ENCODE measurements at regions not wholly inside any gene's neighbourhood (a gene's known extent, or its start where the extent isn't known, plus 50 kb on each side); places are given as distances from the start of the nearest gene placed in this dataset.

DNA sequence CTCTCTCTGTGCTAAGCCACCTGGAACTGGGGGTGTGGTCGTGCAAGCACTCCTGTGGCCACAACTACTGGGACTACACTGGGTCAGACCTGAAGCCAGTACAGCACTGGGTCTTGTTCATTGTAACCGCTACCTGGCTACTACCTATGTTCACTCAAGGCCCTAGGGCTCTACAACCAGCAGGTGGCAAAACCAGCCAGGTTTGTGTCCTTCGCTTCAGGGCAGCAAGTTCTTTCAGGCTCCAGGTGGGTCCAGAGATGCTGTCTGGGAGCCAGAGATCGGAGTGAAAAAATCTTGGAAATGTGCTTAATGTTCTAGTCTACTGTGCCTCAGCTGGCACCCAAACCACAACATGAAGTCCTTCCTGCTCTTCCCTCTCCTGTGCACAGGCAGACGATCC, 171.6 kb upstream of the SORCS1 start:
- H2BK15ac ChIP-seq (ENCODE audit: low read depth, low read length), result no peak overlapping the region
- no peak overlapping the region for H3K23ac ChIP-seq (ENCODE audit: low read depth, low read length)
- H2BK5ac ChIP-seq (ENCODE audit: low read depth, low read length, poor library complexity, severe bottlenecking), result no peak overlapping the region
- BruUV-seq (replicated peaks), result no TSS peak
- H3K18ac ChIP-seq (ENCODE audit: low read depth, low read length), result no peak overlapping the region
- no peak overlapping the region for H3K4me3 ChIP-seq (ENCODE audit: insufficient read depth, low read depth, low read length)
- no peak overlapping the region for H2AFZ ChIP-seq (replicated peaks; ENCODE audit: low read length, poor library complexity)
- ChIA-PET POLR2A (ENCODE audit: unreplicated experiment) (no interaction called here), CTCF (no interaction called here)
- ATAC-seq (ENCODE audit: low read depth) (no peak), DNase-seq (no peak)
- 0% methylated on average over 1 of the region's 5 CpGs; no CpG with 5 or more reads in 1 of the 2 experiments for WGBS, 2 experiments (ENCODE audit: extremely low coverage in 2 of 2, insufficient read length in 1 of 2)
- H3K79me1 ChIP-seq (ENCODE audit: low read depth in 1 of 2, low read length in 2 of 2), result no peaks in the 10 kb centered on the region
- H3K4me1 ChIP-seq (ENCODE audit: control insufficient read depth, insufficient read depth, low read length), result no peaks in the 10 kb centered on the region
- no peak overlapping the region for H3K4me2 ChIP-seq (ENCODE audit: low read depth, low read length)
- H3K4ac ChIP-seq (ENCODE audit: low read depth, low read length), result no peak overlapping the region
- in situ Hi-C loops (cut with MboI; ENCODE audit: low sequenced_read_pairs), result no loop called here
- H4K5ac ChIP-seq (ENCODE audit: low read depth, low read length), result no peak overlapping the region
- H3K56ac ChIP-seq (ENCODE audit: extremely low read depth, insufficient read depth, low read length), result no peak overlapping the region
- no peak overlapping the region for H3K27ac ChIP-seq (ENCODE audit: insufficient read depth, low read length)
- intact Hi-C loops (cut with micrococcal nuclease), result no loop called here
- no peak overlapping the region for H3K14ac ChIP-seq (replicated peaks; ENCODE audit: low read depth, low read length)
- TF ChIP-seq FOS (IDR thresholded peaks at IDR 0.05; ENCODE audit: low read depth, low read length), result no peak
- TF ChIP-seq, protein P1, sequence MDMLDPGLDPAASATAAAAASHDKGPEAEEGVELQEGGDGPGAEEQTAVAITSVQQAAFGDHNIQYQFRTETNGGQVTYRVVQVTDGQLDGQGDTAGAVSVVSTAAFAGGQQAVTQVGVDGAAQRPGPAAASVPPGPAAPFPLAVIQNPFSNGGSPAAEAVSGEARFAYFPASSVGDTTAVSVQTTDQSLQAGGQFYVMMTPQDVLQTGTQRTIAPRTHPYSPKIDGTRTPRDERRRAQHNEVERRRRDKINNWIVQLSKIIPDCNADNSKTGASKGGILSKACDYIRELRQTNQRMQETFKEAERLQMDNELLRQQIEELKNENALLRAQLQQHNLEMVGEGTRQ (IDR thresholded peaks at IDR 0.05; ENCODE audit: low read depth, low read length), result no peak
- TF ChIP-seq NFE2L2 (IDR thresholded peaks at IDR 0.05; ENCODE audit: low read depth, low read length), result no peak
- no peak for TF ChIP-seq SMC3 (IDR thresholded peaks at IDR 0.05; ENCODE audit: low read depth, low read length)
- TF ChIP-seq, protein P2, sequence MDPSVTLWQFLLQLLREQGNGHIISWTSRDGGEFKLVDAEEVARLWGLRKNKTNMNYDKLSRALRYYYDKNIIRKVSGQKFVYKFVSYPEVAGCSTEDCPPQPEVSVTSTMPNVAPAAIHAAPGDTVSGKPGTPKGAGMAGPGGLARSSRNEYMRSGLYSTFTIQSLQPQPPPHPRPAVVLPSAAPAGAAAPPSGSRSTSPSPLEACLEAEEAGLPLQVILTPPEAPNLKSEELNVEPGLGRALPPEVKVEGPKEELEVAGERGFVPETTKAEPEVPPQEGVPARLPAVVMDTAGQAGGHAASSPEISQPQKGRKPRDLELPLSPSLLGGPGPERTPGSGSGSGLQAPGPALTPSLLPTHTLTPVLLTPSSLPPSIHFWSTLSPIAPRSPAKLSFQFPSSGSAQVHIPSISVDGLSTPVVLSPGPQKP (IDR thresholded peaks at IDR 0.05; ENCODE audit: borderline replicate concordance, low read depth, low read length), result no peak
- TF ChIP-seq, protein P3, sequence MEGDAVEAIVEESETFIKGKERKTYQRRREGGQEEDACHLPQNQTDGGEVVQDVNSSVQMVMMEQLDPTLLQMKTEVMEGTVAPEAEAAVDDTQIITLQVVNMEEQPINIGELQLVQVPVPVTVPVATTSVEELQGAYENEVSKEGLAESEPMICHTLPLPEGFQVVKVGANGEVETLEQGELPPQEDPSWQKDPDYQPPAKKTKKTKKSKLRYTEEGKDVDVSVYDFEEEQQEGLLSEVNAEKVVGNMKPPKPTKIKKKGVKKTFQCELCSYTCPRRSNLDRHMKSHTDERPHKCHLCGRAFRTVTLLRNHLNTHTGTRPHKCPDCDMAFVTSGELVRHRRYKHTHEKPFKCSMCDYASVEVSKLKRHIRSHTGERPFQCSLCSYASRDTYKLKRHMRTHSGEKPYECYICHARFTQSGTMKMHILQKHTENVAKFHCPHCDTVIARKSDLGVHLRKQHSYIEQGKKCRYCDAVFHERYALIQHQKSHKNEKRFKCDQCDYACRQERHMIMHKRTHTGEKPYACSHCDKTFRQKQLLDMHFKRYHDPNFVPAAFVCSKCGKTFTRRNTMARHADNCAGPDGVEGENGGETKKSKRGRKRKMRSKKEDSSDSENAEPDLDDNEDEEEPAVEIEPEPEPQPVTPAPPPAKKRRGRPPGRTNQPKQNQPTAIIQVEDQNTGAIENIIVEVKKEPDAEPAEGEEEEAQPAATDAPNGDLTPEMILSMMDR (conservative IDR thresholded peaks at IDR 0.05; ENCODE audit: low read depth, low read length), result no peak
- no peak for TF ChIP-seq RFX5 (IDR thresholded peaks at IDR 0.05; ENCODE audit: low read depth, low read length)
- no peak for TF ChIP-seq CHD1 (IDR thresholded peaks at IDR 0.05; ENCODE audit: low read depth, low read length)
- TF ChIP-seq RAD21 (IDR thresholded peaks at IDR 0.05; ENCODE audit: low read length), result no peak
- no peak for TF ChIP-seq MAFK (IDR thresholded peaks at IDR 0.05; ENCODE audit: low read depth, low read length)
- no peak for TF ChIP-seq MXI1 (IDR thresholded peaks at IDR 0.05; ENCODE audit: borderline replicate concordance, low read depth, low read length)
- no peak for TF ChIP-seq CEBPB (IDR thresholded peaks at IDR 0.05; ENCODE audit: low read depth, low read length)
- no peak for TF ChIP-seq BHLHE40 (IDR thresholded peaks at IDR 0.05; ENCODE audit: low read depth, low read length)
- H3K9me1 ChIP-seq (ENCODE audit: insufficient read depth, low read length), result no peaks in the 10 kb centered on the region
- H4K8ac ChIP-seq (ENCODE audit: low read depth in 2 of 2, low read length in 2 of 2), result no peak overlapping the region
- no peak overlapping the region for H2AK5ac ChIP-seq (ENCODE audit: low read depth, low read length)
- H2BK20ac ChIP-seq (ENCODE audit: low read depth, low read length), result no peak overlapping the region
- H2BK120ac ChIP-seq (ENCODE audit: low read depth, low read length), result no peak overlapping the region
- H4K20me1 ChIP-seq (ENCODE audit: insufficient read depth, low read length), result no peaks in the 10 kb centered on the region
- dilution Hi-C loops (cut with HindIII; ENCODE audit: low sequenced_read_pairs, unreplicated experiment), result no loop called here
- no peak overlapping the region for H3K9ac ChIP-seq (ENCODE audit: low read depth, low read length)
- H3K36me3 ChIP-seq (ENCODE audit: control insufficient read depth, insufficient read depth, low read length), result no peaks in the 10 kb centered on the region
- no peak overlapping the region for H4K91ac ChIP-seq (ENCODE audit: insufficient read depth, low read depth, low read length)
- no peak overlapping the region for H2AK9ac ChIP-seq (replicated peaks; ENCODE audit: low read depth, low read length, poor library complexity)
- H3K27me3 ChIP-seq (ENCODE audit: control insufficient read depth, insufficient read depth, low read length), result no peaks in the 10 kb centered on the region
- peaks cover 12% of the 10 kb centered on the region for H3K9me3 ChIP-seq (ENCODE audit: control insufficient read depth, insufficient read depth, low read length)

Measured in IMR-90 (cell line).